Hepatocyte (in vitro differentiated cells): ENCODE measurements at regions not wholly inside any gene's neighbourhood (a gene's known extent, or its start where the extent isn't known, plus 50 kb on each side); places are given as distances from the start of the nearest gene placed in this dataset.

ENCODE experiments used
- CTCF ChIP-seq: fragments of 200-600 bp; sonication (generic); IDR thresholded peaks from 2 replicates; pipeline ENCODE4 v1.5.1; 2016; ENCODE audit warnings: antibody characterized with exemption, mild to moderate bottlenecking; ENCODE audit not compliant: poor library complexity
- EZH2 ChIP-seq: fragments of 200-600 bp; sonication (generic); IDR thresholded peaks from 2 replicates; pipeline ENCODE4 v1.6.1; 2016; ENCODE audit warnings: antibody characterized with exemption, mild to moderate bottlenecking, borderline replicate concordance
- EZH2phosphoT487 ChIP-seq: fragments of 200-600 bp; sonication (generic); IDR thresholded peaks from one replicate; pipeline ENCODE4 v1.6.1; 2018; ENCODE audit warnings: antibody characterized with exemption, mild to moderate bottlenecking, low read depth, moderate library complexity; ENCODE audit not compliant: unreplicated experiment, severe bottlenecking

GRCh38 chr16:9262941-9263715, 171.7 kb downstream of the HAPSTR1 start:
- no peak for TF ChIP-seq CTCF
- TF ChIP-seq EZH2phosphoT487: no peak
- no peak for TF ChIP-seq EZH2
